ENCODE measurements at regions not wholly inside any gene's neighbourhood (a gene's known extent, or its start where the extent isn't known, plus 50 kb on each side); places are given as distances from the start of the nearest gene placed in this dataset.

- TF ChIP-seq, protein P1, sequence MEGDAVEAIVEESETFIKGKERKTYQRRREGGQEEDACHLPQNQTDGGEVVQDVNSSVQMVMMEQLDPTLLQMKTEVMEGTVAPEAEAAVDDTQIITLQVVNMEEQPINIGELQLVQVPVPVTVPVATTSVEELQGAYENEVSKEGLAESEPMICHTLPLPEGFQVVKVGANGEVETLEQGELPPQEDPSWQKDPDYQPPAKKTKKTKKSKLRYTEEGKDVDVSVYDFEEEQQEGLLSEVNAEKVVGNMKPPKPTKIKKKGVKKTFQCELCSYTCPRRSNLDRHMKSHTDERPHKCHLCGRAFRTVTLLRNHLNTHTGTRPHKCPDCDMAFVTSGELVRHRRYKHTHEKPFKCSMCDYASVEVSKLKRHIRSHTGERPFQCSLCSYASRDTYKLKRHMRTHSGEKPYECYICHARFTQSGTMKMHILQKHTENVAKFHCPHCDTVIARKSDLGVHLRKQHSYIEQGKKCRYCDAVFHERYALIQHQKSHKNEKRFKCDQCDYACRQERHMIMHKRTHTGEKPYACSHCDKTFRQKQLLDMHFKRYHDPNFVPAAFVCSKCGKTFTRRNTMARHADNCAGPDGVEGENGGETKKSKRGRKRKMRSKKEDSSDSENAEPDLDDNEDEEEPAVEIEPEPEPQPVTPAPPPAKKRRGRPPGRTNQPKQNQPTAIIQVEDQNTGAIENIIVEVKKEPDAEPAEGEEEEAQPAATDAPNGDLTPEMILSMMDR (IDR thresholded peaks at IDR 0.05; ENCODE audit: poor library complexity, severe bottlenecking), result no peak
- TF ChIP-seq TAF1 (IDR thresholded peaks at IDR 0.05; ENCODE audit: low read depth) (no peak), POLR2AphosphoS5 (IDR thresholded peaks at IDR 0.05) (no peak), SMC3 (conservative IDR thresholded peaks at IDR 0.05; ENCODE audit: poor library complexity) (no peak), EP300 (conservative IDR thresholded peaks at IDR 0.05; ENCODE audit: poor library complexity, severe bottlenecking) (no peak)
Measured at GRCh38 chr6:51414361-51414760, 595.7 kb downstream of the TFAP2B start.

All from neural cell (in vitro differentiated cells).